DMS153 treated with DMSO at 0.1 percent for 48 hours (cell line): ENCODE measurements at regions not wholly inside any gene's neighbourhood (a gene's known extent, or its start where the extent isn't known, plus 50 kb on each side); places are given as distances from the start of the nearest gene placed in this dataset.
A peak's percentile ranks its signal among the peaks of the same experiment; 100 is the strongest.

ENCODE experiments used
- DNase-seq: peaks from one replicate; lab custom pipeline; 2025; ENCODE audit not compliant: unreplicated experiment; lab: John Stamatoyannopoulos, UW

DNA sequence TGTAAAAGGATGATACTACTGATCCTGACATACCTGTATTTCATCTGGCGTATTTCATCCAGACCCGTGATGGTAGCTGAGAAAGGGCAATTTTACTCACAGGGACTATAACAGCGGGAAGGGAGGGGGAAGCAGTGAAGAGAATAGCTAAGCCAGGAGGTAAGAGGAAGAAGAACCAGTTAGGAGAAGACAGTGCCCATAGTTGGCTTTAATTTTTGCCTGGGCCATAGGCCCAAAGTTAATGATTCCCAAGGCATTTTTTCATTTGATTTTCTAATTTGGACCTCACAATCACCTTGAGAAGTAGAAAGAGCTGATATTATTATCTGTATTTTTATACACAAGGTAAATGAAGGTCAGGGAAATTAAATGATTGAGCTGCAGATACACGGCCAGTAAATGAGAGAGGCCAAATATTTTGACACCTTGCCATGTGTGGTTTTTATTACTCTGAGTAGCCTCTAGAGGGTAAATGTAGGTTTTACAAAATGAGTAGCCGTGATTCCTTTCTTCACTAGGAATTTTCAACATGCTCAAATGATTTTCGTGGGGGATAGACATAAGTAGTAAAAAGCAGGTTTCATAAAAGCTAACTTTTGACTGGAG, 382.2 kb downstream of the FUT8 start:
- no peak for DNase-seq

DNA sequence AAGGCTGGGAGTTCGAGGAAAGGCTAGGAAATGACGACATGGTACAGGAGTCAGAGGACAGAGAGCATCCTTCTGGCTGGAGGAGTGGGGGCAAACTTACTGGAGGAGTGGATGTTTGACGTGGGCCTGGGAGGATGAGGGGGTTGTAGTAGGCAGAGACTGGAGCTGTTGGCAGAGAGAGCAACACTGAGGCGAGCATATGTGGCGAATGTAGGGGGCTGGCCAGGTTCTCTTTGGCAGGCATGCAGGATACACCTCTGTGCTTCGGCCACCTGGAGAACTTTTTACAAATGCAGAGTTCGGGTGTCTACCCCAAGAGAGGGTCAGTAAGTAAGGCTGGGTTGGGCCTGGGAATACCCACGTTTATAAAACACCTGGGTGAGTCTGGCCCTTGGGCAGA, 385.7 kb downstream of the FUT8 start:
- DNase-seq = no peak

DNA sequence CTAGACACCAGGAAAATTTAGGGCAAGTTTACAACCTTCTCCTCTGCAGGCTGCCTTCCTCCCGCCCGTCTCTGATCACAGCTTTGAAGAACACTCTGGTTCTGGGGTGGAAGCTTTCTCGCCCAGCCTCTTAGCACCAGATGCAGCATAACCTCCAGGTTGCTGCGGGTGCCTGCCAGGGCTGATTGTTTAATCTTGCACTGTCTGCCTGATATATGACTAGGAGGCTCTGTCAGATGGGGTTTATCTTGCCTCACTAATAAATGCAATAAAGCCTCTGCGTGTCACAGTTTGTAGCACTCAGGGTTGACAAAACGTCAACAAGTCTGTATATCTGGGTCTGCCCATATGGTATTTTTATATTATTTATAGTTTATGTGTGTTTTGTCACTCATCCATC, 388.2 kb downstream of the FUT8 start:
- DNase-seq = no peak

DNA sequence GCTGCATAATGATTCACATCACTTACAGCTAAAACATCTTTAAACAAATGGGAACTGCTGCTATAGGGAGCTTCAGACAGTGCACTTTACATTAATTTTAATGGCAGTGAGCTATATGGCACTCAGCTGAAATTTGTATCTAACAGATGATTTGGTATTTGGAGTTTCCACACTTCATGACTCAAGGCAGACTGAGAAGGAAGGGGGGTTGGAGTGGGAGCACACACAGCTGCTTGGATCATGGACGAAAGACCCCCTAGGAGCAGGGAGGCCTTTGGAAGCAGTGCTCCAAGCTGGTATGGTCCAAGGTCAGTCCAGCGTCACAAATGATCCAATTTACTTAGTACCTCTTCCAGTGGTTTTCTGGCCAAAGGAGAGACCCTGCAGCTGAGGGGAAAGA, 389.7 kb downstream of the FUT8 start:
- DNase-seq = no peak

DNA sequence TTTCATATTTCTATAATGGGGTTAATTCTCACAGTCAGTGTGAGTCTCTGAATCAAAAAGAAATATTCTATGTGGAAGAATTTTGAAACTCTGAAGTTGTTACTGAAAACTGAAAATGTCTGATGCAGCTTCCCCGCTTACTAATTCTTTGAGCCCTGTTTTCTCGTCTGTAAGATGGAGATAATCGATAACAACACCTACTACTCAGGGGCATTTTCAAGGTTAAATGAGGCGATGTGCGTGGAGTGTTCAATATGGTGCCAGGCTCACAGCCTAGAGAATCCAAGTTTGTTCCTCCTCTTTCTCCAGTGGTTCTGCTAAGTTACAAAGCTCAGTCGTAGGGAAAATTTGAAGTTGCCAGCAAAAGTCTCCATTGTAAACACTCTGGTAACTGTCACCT, 391.4 kb downstream of the FUT8 start:
- DNase-seq = no peak

DNA sequence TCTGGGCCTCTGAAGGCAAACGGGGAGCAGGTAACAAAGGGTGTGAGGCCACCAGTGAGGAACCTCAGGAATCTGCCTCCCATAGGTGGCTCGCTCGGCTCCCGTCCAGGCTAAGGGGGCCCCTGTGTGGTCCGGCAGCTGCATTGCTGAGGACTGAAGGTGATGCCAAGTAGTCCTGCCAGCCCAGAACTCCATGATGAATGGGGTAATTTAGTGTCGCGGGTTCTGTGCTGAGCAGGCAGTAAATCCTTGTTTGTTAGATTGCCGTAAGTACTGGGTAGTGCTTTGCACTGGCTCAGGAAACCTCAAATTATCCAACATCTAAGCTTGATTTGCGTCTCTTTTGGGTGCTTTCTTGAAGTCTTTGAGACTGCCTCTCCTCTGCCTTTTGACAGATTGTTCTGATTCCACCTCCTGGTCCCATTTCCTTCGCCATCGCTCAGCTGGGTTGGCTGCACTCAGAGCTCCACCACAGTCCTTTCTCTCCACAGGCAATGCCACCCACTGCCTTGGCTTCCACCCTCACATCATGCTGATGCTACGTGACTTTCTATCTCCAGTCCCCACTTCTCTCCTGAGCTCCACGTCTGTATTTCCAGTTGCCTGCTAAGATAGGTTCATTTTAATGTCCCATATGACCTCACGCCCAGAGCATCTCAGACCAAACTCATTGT, 392.0 kb downstream of the FUT8 start:
- DNase-seq = no peak

DNA sequence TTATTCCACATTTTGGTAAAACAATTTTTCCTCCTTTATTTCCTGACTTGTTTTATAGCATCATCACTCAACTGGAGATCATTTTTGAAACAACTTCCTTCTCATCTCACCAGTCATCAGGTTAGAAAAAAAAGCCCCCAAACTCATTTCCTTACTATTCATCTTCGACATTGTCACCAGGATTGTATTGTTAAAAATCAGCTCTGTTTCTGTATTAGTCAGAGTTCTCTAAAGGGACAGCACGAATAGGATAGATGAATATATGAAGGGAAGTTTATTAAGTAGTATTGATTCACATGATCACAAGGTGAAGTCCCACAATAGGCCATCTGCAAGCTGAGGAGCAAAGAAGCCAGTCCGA, 392.6 kb downstream of the FUT8 start:
- DNase-seq = no peak

DNA sequence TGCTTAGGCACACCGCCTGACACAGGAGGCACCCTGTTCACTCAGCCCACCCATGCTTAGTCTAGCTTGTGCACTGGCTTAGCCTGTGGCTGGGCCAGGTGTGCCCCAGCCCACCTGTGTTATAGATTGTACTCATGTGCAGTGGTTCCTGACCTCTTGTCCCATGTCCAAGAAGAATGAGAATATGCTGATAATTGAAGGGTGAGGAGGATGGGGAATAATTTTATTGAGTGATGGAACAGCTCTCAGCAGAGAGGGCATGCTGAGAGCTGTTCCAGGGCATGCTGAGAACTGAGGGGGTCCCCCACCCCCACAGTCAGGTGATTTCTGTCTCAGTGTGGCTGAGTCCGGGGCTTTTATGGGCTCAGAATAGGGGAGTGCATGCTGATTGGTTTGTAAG, 395.9 kb downstream of the FUT8 start:
- no peak for DNase-seq

DNA sequence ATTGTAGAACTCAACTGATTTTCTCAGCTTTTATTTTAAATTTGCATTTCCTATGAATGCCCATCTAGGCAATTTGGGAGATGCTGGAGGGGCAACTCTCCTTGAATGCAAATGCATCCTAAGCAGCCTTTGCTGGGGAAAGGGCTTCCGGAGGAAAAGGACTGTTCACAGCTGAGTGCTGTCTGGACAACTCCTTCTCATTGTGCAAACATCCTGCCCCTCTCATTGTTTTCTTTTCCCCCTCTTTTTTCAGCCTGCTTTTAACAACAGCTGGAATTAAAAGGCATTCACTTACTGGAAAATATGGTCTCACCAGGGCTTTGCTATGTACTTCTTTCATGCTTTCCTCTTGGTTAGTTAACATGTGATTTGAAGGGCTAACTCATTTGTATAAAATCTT, 397.8 kb downstream of the FUT8 start:
- DNase-seq = no peak

DNA sequence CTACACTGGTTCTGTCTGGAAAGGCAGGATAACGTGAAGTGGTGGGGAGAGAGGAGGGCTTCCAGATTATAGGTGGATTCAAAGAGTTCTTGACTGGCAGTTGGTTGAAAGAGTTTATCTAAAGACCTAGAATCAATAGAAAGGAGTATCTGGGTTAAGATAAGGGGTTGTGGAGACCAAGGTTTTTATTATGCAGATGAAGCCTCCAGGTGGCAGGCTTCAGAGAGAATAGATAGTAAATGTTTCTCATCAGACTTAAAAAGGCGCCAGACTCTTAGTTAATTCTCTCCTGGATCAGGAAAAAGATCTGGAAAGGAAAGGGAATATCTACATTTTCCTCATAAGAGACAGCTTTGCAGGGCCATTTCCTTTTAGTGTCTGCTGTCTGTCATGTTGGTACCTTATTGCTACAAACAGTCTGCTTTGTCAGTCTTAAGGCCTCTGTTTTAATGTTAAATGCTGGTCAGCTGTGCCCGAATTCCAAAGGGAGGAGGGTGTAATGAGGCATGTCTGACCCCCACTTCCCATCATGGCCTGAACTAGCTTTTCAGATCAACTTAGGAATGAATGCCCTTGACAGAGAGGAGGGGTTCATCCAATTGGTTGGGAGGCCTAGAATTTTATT, 401.3 kb downstream of the FUT8 start:
- no peak for DNase-seq

DNA sequence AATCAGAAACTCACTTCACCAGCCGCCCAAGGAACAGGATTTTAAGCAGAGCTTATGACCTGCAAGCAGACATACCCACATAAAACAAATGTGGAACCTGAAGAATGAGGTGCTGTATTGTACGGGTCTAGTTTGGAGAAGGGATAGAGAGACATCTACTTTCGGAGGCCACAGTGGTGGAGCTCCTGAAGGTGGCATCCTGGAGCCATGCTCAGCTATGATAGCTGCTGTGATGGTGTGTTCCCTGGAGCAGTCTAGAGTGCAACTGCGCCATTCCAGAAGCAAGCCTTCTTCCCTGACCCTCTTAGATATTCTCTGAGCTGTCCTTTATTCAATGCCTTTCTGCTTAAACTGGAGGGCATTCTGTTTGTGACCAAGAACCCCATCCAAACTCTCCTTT, 402.6 kb downstream of the FUT8 start:
- no peak for DNase-seq

DNA sequence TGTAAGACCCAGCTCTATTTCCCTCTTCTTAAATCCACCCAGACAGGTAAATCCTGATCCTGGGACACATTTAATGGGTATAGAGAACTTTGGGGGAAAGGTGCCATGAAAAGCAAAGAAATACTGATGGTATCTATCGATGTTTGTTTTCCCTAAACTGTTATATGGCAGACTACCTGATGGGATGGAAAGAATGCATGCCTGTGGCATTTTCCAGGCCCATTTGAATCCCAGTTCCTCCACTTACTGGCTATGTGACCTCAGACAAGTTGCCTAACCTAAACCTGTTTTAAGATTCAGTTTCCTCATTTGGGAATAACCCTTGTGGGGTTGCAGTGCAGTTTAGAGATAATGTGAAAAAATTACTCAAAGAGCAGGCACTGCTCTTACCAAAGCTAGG, 404.5 kb downstream of the FUT8 start:
- DNase-seq = no peak

DNA sequence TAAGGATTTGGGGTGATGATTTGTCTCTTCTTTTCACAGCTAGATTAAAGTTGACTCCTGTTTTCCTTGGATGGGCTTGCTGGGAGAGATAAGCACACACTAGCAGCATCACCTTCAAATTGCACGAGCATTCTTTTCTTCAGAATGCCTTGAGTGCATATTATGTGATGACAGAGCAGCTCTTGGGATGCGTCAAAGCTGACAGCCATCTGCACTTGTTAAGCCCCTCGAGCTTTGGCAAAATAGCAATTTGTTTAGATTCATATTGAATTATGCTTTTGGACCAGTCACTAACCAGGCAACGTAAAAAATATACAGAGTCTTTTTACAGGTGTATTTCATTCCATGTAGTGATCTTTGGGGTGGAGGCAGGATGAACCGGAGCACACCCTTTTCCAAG, 407.0 kb downstream of the FUT8 start:
- DNase-seq = no peak

DNA sequence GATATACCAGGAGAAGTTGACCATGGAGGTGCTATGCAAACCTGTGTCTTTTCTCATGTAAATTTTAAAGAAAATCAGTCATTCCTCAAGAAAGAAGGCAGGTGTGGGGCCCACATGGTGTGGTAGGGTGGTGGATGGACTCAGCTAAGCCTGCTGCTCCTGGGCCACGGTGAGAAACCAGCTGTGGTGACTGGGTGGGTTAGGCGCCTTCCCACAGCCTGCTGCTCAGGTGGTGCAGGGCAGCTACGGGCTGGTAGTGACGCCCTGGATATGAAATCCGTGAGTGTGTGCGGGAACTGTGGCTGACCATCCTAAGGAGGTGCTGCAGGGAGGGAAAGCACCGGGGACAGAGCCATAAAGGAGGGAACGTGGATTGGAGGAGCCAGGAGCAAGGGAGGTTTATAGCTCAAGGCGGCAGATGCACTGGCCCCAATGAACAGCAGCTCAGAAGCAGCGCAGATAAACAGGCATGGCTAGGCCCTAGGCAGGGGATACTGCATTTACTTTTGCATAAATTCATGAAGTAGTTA, 408.8 kb downstream of the FUT8 start:
- DNase-seq = no peak

DNA sequence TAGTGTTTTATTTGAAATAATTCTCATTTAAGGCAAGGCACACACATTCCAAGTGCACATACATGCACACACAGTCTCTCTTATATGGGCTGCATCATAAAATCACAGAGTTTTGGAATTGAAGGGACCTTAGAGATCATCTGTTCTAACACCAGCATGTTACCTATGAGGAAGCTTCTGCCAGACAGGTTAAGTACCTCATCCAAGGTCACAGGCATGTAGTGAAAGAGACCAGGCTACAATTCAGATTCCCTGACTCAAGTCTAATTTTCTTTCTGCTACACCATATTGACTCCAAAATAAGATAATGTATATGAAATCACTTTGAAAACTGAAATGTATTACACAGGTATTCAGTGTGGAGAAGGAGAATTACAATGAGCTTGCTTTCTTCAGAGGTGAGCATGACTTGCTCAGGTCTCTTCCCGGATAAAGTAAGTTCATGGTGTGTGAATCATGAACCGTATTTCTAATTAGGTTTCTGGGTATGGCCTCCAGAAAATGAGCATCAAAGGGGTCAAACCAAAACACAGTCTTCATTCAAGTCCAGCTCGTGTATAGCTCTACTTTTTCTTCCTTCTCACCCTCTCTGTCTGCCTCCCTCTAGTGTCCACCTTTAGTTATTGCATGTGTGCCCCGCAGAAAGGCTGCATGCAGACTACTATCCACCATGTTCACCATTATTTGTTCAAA, 411.9 kb downstream of the FUT8 start:
- DNase-seq = peak; percentile 78

DNA sequence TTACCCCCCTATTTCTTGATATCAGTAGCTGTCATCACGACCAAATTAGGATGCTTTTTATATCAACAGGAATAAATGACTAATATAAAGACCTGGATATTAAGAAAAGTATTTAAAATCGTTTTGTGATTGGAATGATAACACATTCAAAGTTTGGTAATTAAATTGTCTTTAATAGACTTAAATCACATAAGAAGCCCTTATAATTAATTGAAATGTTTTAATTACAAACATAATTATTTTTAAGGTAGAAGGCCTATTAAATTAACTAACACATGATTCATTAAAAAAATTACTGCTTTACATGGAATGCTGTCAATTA, 412.4 kb downstream of the FUT8 start:
- DNase-seq = no peak

DNA sequence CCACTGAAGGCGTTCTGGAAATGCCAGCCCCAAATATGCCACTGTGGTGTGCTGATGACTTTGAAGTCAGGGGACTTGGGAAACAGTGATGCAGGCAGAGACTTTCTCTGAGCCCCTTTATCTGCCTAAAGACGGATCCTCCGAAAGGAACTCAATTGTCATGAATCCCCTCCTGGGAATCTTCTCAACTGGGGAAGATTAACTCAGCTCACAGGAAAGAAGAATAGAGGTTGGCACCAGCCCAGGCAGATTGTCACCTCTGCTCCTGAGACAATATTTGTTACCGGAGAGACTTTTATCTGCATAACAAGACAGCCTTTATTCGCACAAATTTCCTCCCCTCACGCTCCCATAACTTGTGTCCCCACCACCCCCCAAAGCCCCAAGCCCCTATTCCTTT, 414.4 kb downstream of the FUT8 start:
- no peak for DNase-seq

DNA sequence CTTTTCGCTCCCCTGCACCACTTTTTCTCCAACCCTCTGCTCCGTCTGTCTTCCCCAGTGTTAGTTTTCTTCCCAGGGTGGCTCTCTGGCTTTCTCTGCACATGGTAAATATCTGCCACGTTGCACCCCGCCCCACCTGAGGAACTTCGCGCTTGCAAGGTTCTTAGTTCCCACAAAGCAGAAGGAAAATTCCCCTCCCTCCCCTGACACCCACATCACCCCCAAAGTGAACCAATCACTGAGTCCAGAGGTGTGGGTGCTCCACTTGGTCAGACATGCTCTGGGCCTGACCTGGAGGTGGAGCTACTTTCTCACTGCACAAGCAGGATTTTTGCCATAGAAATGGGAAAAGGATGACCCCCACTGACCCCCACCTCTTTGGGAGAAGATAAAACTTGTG, 415.0 kb downstream of the FUT8 start:
- DNase-seq = no peak

DNA sequence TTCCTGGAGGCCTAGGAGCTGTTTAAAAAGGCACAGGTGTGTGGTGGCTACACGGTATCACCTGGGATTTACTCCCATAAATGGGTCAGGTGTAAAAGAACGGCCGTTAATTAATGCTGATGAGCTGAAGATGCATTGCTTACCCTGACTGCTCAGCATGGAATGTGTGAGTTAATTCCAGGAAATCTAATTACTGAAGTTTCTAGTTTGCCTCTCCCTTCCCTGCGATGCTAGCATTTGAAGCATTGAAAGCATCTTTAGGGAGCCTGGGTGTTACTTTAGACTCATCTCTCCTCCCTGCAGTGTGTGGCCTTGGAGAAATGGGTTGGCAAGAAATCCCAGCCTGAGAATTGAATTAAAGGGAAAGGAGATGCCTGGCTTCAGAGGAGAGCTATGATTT, 415.9 kb downstream of the FUT8 start:
- no peak for DNase-seq

DNA sequence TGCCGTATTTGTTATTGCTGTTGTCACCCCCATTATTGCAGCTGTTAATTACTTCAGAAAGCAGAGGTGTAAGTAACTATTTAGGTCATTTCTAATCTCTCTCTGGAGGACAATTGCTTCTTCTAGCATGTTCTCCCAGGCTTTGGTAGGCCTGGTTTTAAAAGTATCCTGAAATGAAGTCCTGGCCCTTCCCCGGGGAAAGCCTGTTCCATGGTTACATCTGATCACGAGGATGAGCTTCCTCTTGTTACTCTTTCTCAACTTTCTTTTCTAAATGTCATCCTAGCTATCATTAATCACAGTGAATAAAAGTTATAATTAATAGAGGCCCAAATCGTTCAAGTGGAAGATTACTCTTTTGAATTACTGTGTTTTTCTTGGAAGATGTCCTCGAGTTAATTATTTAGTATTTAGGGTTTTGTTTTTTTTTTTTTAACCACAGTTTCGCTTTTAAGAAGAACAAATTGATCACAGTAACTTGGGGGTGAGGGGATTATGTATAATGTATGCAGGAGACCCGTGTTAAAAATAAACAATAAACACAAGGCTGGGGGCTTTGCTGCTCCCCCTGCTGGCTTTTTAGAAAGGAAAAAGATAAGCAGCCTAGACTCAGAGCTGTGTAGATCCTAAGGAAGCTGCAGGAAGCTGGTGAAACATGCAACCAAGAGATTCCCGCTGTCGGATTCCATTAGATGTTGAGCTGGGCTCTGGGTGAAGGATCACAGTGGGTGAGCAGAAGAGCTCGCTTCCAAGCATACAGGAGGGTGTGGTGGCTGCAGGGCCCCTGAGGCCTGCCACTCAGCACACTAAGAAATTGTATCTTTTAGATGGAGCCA, 420.1 kb downstream of the FUT8 start:
- no peak for DNase-seq

DNA sequence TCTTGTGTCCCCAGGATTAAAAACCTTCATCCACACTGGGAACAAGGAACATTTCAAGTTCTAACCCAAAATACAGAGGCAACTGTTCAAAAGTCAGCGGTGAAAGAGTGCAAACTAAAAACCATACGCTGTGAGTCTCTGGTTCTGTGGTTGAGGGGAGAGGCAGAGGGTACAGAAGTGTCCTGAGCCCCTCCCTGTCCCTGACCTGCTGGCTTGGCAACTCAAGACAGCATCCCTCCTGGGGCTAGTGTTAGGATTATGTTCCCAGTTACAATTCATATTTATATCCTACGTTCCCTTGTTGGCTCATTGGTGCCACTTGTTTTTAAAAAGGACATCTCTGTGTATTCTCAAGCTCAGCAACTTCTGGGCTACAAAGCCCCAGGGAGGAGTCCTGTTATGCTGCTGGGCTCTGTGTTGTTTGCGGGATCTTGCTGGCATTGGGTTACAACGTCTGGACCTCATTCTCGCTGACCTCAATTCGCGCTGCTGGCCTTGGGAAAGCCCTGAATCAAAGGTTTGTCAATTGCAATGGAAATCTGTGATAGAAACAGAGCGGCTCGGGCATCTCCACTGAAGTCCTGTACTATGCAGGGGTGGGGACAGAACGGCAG, 420.8 kb downstream of the FUT8 start:
- no peak for DNase-seq
